ENCODE measurements at regions not wholly inside any gene's neighbourhood (a gene's known extent, or its start where the extent isn't known, plus 50 kb on each side); places are given as distances from the start of the nearest gene placed in this dataset.

GRCh38 chr6:134607411-134607810 lies 289.5 kb upstream of the SGK1 start:
- no peak for TF ChIP-seq CTCF (conservative IDR thresholded peaks at IDR 0.05; ENCODE audit: control insufficient read depth, insufficient read depth, low read depth, low read length)
- peak; percentile 39 for DNase-seq (ENCODE audit: low read depth)
- no peak overlapping the region for H3K4me3 ChIP-seq (ENCODE audit: control insufficient read depth, low read depth, low read length)

- no peak for DNase-seq (ENCODE audit: low read depth)
- TF ChIP-seq CTCF (conservative IDR thresholded peaks at IDR 0.05; ENCODE audit: control insufficient read depth, insufficient read depth, low read depth, low read length) = no peak
- no peak overlapping the region for H3K4me3 ChIP-seq (ENCODE audit: control insufficient read depth, low read depth, low read length)
Measured at GRCh38 chr6:134605034-134605433, 287.1 kb upstream of the SGK1 start.

- DNase-seq (ENCODE audit: low read depth) = no peak
- TF ChIP-seq CTCF (conservative IDR thresholded peaks at IDR 0.05; ENCODE audit: control insufficient read depth, insufficient read depth, low read depth, low read length) = no peak
- no peak overlapping the region for H3K4me3 ChIP-seq (ENCODE audit: control insufficient read depth, low read depth, low read length)
Measured at GRCh38 chr6:134604014-134604676, 286.2 kb upstream of the SGK1 start.

GRCh38 chr6:134603561-134603960 lies 285.6 kb upstream of the SGK1 start:
- no peak for TF ChIP-seq CTCF (conservative IDR thresholded peaks at IDR 0.05; ENCODE audit: control insufficient read depth, insufficient read depth, low read depth, low read length)
- no peak overlapping the region for H3K4me3 ChIP-seq (ENCODE audit: control insufficient read depth, low read depth, low read length)
- DNase-seq (ENCODE audit: low read depth) = no peak

GRCh38 chr6:134602123-134602522 lies 284.2 kb upstream of the SGK1 start:
- TF ChIP-seq CTCF (conservative IDR thresholded peaks at IDR 0.05; ENCODE audit: control insufficient read depth, insufficient read depth, low read depth, low read length) = no peak
- no peak for DNase-seq (ENCODE audit: low read depth)
- no peak overlapping the region for H3K4me3 ChIP-seq (ENCODE audit: control insufficient read depth, low read depth, low read length)

- DNase-seq (ENCODE audit: low read depth) = no peak
- no peak overlapping the region for H3K4me3 ChIP-seq (ENCODE audit: control insufficient read depth, low read depth, low read length)
- no peak for TF ChIP-seq CTCF (conservative IDR thresholded peaks at IDR 0.05; ENCODE audit: control insufficient read depth, insufficient read depth, low read depth, low read length)
Measured at GRCh38 chr6:134600671-134601070, 282.8 kb upstream of the SGK1 start.

GRCh38 chr6:134599079-134599478 lies 281.2 kb upstream of the SGK1 start:
- no peak for TF ChIP-seq CTCF (conservative IDR thresholded peaks at IDR 0.05; ENCODE audit: control insufficient read depth, insufficient read depth, low read depth, low read length)
- no peak for DNase-seq (ENCODE audit: low read depth)
- no peak overlapping the region for H3K4me3 ChIP-seq (ENCODE audit: control insufficient read depth, low read depth, low read length)

Measured in fibroblast of mammary gland (primary cell).